GM23338 (cell line): ENCODE measurements at regions not wholly inside any gene's neighbourhood (a gene's known extent, or its start where the extent isn't known, plus 50 kb on each side); places are given as distances from the start of the nearest gene placed in this dataset.

ENCODE experiments used
- ATAC-seq: fragments of 200-7000 bp; cut with Tn5 transposase; 3 replicates; pipeline ENCODE4 v1.9.1; 2020
- DNase-seq: peaks from one replicate; pipeline ENCODE4 v3.0.0-alpha.2; 2015; ENCODE audit warnings: low spot score
- H2AFZ ChIP-seq: fragments of 200-600 bp; sonication (generic); 2 replicates; pipeline ENCODE4 v1.8.0; 2016; ENCODE audit warnings: antibody characterized with exemption, mild to moderate bottlenecking, moderate library complexity
- H3F3A ChIP-seq: fragments of 200-600 bp; sonication (generic); replicated peaks from 2 replicates; pipeline ENCODE4 v1.8.0; 2017; ENCODE audit warnings: antibody characterized with exemption, mixed run types, low read depth
- H3K27ac ChIP-seq: fragments of 200-600 bp; sonication (generic); 2 replicates; pipeline ENCODE4 v1.6.1; 2016; ENCODE audit warnings: low read depth
- H3K27me3 ChIP-seq: fragments of 200-600 bp; sonication (generic); 2 replicates; pipeline ENCODE4 v1.8.0; 2016; ENCODE audit warnings: mild to moderate bottlenecking, mixed run types, moderate library complexity; ENCODE audit not compliant: insufficient read depth
- H3K36me3 ChIP-seq: fragments of 200-600 bp; sonication (generic); 2 replicates; pipeline ENCODE4 v1.8.0; 2016; ENCODE audit warnings: mild to moderate bottlenecking; ENCODE audit not compliant: insufficient read depth
- H3K4me1 ChIP-seq: fragments of 200-600 bp; sonication (generic); 2 replicates; pipeline ENCODE4 v1.8.0; 2016; ENCODE audit warnings: mild to moderate bottlenecking, moderate library complexity; ENCODE audit not compliant: insufficient read depth
- H3K4me2 ChIP-seq: fragments of 200-600 bp; sonication (generic); 2 replicates; pipeline ENCODE4 v1.7.1; 2017; ENCODE audit warnings: mixed run types
- H3K4me3 ChIP-seq: fragments of 200-600 bp; sonication (generic); 2 replicates; pipeline ENCODE4 v1.6.1; 2016; ENCODE audit warnings: mixed run types
- H3K79me2 ChIP-seq: fragments of 200-600 bp; sonication (generic); replicated peaks from 2 replicates; pipeline ENCODE4 v1.8.0; 2017; ENCODE audit warnings: mild to moderate bottlenecking; ENCODE audit not compliant: insufficient read depth
- H3K9me2 ChIP-seq: fragments of 200-600 bp; sonication (generic); 2 replicates; pipeline ENCODE4 v1.8.0; 2017; ENCODE audit not compliant: insufficient read depth
- H4K20me1 ChIP-seq: fragments of 200-600 bp; sonication (generic); replicated peaks from 2 replicates; pipeline ENCODE4 v1.8.0; 2017; ENCODE audit warnings: mild to moderate bottlenecking; ENCODE audit not compliant: insufficient read depth
- H3K27ac Mint-ChIP-seq: 2 replicates; pipeline ENCODE4 v1.8.0; 2020; ENCODE audit warnings: inconsistent platforms, mild to moderate bottlenecking, moderate library complexity, mixed read lengths
- H3K27me3 Mint-ChIP-seq: 3 replicates; pipeline ENCODE4 v1.8.0; 2022; ENCODE audit warnings: low read depth, mild to moderate bottlenecking, moderate library complexity, mixed read lengths, inconsistent platforms; ENCODE audit not compliant: insufficient read depth, poor library complexity
- H3K36me3 Mint-ChIP-seq: 3 replicates; pipeline ENCODE4 v1.8.0; 2021; ENCODE audit warnings: low read depth, mild to moderate bottlenecking, inconsistent platforms, moderate library complexity, mixed read lengths
- H3K4me1 Mint-ChIP-seq: 3 replicates; pipeline ENCODE4 v1.8.0; 2020; ENCODE audit warnings: mild to moderate bottlenecking, inconsistent platforms, mixed read lengths
- H3K4me3 Mint-ChIP-seq: 3 replicates; pipeline ENCODE4 v1.8.0; 2021; ENCODE audit warnings: moderate library complexity, mild to moderate bottlenecking, inconsistent platforms, mixed read lengths
- H3K9me3 Mint-ChIP-seq: 3 replicates; pipeline ENCODE4 v1.8.0; 2020; ENCODE audit warnings: moderate library complexity, mild to moderate bottlenecking, inconsistent platforms, mixed read lengths
- EZH2 ChIP-seq: fragments of 200-600 bp; sonication (generic); IDR thresholded peaks from one replicate; pipeline ENCODE4 v1.8.0; 2017; ENCODE audit warnings: antibody characterized with exemption, mild to moderate bottlenecking, low read depth; ENCODE audit not compliant: unreplicated experiment
- EZH2phosphoT487 ChIP-seq: fragments of 200-600 bp; sonication (generic); IDR thresholded peaks from one replicate; pipeline ENCODE4 v1.8.1; 2018; ENCODE audit warnings: antibody characterized with exemption; ENCODE audit not compliant: unreplicated experiment
- NANOG ChIP-seq: IDR thresholded peaks from 2 replicates; pipeline ENCODE4 v1.6.1; 2016; ENCODE audit warnings: antibody characterized with exemption, borderline replicate concordance
- ZNF114 ChIP-seq: fragments of 250-450 bp; sonication (Bioruptor Pico); IDR thresholded peaks from 2 replicates; pipeline ENCODE4 v1.5.0; 2020; ENCODE audit warnings: mild to moderate bottlenecking, moderate library complexity
- ZNF331 ChIP-seq: fragments of 250-450 bp; sonication (Bioruptor Pico); IDR thresholded peaks from 2 replicates; pipeline ENCODE4 v1.5.0; 2020; ENCODE audit warnings: low read depth, mild to moderate bottlenecking, moderate library complexity
- TF ChIP-seq, protein P1 (sequence below): fragments of 250-450 bp; sonication (Bioruptor Pico); IDR thresholded peaks from 2 replicates; pipeline ENCODE4 v1.5.0; 2020; ENCODE audit warnings: mild to moderate bottlenecking, moderate library complexity
- TF ChIP-seq, protein P2 (sequence below): IDR thresholded peaks from one replicate; pipeline ENCODE4 v1.6.1; 2018; ENCODE audit warnings: antibody characterized with exemption; ENCODE audit not compliant: unreplicated experiment
- TF ChIP-seq, protein P3 (sequence below): IDR thresholded peaks from 2 replicates; pipeline ENCODE4 v1.6.1; 2016; ENCODE audit warnings: antibody characterized with exemption

DNA sequence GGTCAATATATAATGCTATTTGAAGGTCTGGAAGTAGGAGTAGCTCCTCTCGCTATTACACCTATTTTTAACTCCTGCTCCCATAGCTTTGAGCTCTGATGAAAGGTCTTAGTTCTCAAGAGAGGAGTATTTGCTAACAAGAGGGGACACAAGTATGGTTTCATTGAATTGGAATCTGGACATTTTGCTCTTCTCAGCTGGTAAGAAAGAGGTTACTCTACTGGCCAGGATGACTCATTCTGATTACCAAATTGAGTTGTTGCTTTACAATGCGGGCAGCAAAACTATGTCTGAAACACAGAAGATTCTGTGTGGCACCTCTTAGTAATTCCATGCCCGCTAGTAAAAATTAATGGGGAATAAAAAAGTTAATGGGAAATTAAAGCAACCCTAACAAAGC lies 63.6 kb upstream of the EP300 start (continued):
- TF ChIP-seq, protein P1, sequence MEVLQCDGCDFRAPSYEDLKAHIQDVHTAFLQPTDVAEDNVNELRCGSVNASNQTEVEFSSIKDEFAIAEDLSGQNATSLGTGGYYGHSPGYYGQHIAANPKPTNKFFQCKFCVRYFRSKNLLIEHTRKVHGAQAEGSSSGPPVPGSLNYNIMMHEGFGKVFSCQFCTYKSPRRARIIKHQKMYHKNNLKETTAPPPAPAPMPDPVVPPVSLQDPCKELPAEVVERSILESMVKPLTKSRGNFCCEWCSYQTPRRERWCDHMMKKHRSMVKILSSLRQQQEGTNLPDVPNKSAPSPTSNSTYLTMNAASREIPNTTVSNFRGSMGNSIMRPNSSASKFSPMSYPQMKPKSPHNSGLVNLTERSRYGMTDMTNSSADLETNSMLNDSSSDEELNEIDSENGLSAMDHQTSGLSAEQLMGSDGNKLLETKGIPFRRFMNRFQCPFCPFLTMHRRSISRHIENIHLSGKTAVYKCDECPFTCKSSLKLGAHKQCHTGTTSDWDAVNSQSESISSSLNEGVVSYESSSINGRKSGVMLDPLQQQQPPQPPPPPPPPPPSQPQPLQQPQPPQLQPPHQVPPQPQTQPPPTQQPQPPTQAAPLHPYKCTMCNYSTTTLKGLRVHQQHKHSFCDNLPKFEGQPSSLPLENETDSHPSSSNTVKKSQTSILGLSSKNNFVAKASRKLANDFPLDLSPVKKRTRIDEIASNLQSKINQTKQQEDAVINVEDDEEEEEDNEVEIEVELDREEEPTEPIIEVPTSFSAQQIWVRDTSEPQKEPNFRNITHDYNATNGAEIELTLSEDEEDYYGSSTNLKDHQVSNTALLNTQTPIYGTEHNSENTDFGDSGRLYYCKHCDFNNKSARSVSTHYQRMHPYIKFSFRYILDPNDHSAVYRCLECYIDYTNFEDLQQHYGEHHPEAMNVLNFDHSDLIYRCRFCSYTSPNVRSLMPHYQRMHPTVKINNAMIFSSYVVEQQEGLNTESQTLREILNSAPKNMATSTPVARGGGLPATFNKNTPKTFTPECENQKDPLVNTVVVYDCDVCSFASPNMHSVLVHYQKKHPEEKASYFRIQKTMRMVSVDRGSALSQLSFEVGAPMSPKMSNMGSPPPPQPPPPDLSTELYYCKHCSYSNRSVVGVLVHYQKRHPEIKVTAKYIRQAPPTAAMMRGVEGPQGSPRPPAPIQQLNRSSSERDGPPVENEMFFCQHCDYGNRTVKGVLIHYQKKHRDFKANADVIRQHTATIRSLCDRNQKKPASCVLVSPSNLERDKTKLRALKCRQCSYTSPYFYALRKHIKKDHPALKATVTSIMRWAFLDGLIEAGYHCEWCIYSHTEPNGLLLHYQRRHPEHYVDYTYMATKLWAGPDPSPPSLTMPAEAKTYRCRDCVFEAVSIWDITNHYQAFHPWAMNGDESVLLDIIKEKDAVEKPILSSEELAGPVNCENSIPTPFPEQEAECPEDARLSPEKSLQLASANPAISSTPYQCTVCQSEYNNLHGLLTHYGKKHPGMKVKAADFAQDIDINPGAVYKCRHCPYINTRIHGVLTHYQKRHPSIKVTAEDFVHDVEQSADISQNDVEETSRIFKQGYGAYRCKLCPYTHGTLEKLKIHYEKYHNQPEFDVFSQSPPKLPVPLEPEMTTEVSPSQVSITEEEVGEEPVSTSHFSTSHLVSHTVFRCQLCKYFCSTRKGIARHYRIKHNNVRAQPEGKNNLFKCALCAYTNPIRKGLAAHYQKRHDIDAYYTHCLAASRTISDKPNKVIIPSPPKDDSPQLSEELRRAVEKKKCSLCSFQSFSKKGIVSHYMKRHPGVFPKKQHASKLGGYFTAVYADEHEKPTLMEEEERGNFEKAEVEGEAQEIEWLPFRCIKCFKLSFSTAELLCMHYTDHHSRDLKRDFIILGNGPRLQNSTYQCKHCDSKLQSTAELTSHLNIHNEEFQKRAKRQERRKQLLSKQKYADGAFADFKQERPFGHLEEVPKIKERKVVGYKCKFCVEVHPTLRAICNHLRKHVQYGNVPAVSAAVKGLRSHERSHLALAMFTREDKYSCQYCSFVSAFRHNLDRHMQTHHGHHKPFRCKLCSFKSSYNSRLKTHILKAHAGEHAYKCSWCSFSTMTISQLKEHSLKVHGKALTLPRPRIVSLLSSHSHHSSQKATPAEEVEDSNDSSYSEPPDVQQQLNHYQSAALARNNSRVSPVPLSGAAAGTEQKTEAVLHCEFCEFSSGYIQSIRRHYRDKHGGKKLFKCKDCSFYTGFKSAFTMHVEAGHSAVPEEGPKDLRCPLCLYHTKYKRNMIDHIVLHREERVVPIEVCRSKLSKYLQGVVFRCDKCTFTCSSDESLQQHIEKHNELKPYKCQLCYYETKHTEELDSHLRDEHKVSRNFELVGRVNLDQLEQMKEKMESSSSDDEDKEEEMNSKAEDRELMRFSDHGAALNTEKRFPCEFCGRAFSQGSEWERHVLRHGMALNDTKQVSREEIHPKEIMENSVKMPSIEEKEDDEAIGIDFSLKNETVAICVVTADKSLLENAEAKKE (CRISPR knock-in tag) = no peak
- no peak for TF ChIP-seq EZH2
- TF ChIP-seq NANOG = no peak
- no peak for TF ChIP-seq ZNF114 (CRISPR knock-in tag)

DNA sequence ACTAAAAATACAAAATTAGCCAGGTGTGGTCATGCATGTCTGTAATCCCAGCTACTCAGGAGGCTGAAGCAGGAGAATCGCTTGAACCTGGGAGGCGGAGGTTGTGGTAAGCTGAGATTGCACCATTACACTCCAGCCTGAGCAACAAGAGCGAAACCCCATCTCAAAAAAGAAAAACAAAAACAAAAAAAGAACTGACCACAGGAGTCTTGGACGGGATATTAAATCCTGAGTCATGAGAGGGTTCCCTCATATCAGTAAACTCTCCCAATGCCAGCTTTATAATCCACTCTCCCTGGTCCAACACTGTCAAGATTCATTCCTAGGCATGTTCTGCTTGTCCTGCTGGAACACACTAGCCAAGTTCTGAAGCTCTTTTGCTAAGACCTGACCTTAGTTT lies 61.5 kb upstream of the EP300 start:
- H3K27ac Mint-ChIP-seq = no peak overlapping the region
- H3K36me3 Mint-ChIP-seq = no peaks in the 10 kb centered on the region
- Histone ChIP-seq H3K79me2 (no peaks in the 10 kb centered on the region), H3K36me3 (no peaks in the 10 kb centered on the region), H2AFZ (no peak overlapping the region), H3K4me1 (no peaks in the 10 kb centered on the region), H3K9me2 (no peaks in the 10 kb centered on the region), H3F3A (no peaks in the 10 kb centered on the region), H3K27me3 (no peaks in the 10 kb centered on the region), H3K4me3 (no peak overlapping the region), H3K27ac (no peak overlapping the region), H3K4me2 (no peak overlapping the region), H4K20me1 (no peaks in the 10 kb centered on the region)
- no peaks in the 10 kb centered on the region for H3K9me3 Mint-ChIP-seq
- DNase-seq (no peak), ATAC-seq (no peak)
- peaks cover 6% of the 10 kb centered on the region for H3K27me3 Mint-ChIP-seq
- no peaks in the 10 kb centered on the region; the same call in 1 of the 3 replicates for H3K4me1 Mint-ChIP-seq
- no peak overlapping the region for H3K4me3 Mint-ChIP-seq
- TF ChIP-seq, protein P2, sequence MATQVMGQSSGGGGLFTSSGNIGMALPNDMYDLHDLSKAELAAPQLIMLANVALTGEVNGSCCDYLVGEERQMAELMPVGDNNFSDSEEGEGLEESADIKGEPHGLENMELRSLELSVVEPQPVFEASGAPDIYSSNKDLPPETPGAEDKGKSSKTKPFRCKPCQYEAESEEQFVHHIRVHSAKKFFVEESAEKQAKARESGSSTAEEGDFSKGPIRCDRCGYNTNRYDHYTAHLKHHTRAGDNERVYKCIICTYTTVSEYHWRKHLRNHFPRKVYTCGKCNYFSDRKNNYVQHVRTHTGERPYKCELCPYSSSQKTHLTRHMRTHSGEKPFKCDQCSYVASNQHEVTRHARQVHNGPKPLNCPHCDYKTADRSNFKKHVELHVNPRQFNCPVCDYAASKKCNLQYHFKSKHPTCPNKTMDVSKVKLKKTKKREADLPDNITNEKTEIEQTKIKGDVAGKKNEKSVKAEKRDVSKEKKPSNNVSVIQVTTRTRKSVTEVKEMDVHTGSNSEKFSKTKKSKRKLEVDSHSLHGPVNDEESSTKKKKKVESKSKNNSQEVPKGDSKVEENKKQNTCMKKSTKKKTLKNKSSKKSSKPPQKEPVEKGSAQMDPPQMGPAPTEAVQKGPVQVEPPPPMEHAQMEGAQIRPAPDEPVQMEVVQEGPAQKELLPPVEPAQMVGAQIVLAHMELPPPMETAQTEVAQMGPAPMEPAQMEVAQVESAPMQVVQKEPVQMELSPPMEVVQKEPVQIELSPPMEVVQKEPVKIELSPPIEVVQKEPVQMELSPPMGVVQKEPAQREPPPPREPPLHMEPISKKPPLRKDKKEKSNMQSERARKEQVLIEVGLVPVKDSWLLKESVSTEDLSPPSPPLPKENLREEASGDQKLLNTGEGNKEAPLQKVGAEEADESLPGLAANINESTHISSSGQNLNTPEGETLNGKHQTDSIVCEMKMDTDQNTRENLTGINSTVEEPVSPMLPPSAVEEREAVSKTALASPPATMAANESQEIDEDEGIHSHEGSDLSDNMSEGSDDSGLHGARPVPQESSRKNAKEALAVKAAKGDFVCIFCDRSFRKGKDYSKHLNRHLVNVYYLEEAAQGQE = no peak
- no peak for TF ChIP-seq EZH2
- no peak for TF ChIP-seq EZH2phosphoT487
- no peak for TF ChIP-seq ZNF331 (CRISPR knock-in tag)
- TF ChIP-seq, protein P3, sequence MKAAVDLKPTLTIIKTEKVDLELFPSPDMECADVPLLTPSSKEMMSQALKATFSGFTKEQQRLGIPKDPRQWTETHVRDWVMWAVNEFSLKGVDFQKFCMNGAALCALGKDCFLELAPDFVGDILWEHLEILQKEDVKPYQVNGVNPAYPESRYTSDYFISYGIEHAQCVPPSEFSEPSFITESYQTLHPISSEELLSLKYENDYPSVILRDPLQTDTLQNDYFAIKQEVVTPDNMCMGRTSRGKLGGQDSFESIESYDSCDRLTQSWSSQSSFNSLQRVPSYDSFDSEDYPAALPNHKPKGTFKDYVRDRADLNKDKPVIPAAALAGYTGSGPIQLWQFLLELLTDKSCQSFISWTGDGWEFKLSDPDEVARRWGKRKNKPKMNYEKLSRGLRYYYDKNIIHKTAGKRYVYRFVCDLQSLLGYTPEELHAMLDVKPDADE = no peak
